ENCODE measurements at regions not wholly inside any gene's neighbourhood (a gene's known extent, or its start where the extent isn't known, plus 50 kb on each side); places are given as distances from the start of the nearest gene placed in this dataset.

- intact Hi-C loops (cut with micrococcal nuclease; ENCODE audit: unreplicated experiment), result no loop called here
- no TSS peak for BruUV-seq (replicated peaks)
- CTCF ChIA-PET, result no interaction called here
These were observed 492.4 kb upstream of the ACVR2A start for GRCh38 chr2:147352264-147353071.

GRCh38 chr2:147351784-147352183 lies 493.0 kb upstream of the ACVR2A start:
- no peak for DNase-seq (ENCODE audit: low read depth, low spot score)
- intact Hi-C loops (cut with micrococcal nuclease; ENCODE audit: unreplicated experiment), result no loop called here
- Histone ChIP-seq H3K9me3 (ENCODE audit: control insufficient read depth, insufficient read depth, low read depth, low read length) (no peaks in the 10 kb centered on the region), H3K4me3 (ENCODE audit: low read depth in 2 of 2, low read length in 2 of 2) (no peak overlapping the region), H3K27me3 (ENCODE audit: control insufficient read depth, insufficient read depth, low read length) (no peaks in the 10 kb centered on the region), H3K27ac (ENCODE audit: low read length) (no peak overlapping the region), H3K36me3 (ENCODE audit: control insufficient read depth, insufficient read depth, low read length) (no peaks in the 10 kb centered on the region), H3K4me1 (ENCODE audit: control insufficient read depth, insufficient read depth, low read length) (no peaks in the 10 kb centered on the region)
- ChIA-PET POLR2A (no interaction called here), CTCF (no interaction called here)
- TF ChIP-seq, protein P1, sequence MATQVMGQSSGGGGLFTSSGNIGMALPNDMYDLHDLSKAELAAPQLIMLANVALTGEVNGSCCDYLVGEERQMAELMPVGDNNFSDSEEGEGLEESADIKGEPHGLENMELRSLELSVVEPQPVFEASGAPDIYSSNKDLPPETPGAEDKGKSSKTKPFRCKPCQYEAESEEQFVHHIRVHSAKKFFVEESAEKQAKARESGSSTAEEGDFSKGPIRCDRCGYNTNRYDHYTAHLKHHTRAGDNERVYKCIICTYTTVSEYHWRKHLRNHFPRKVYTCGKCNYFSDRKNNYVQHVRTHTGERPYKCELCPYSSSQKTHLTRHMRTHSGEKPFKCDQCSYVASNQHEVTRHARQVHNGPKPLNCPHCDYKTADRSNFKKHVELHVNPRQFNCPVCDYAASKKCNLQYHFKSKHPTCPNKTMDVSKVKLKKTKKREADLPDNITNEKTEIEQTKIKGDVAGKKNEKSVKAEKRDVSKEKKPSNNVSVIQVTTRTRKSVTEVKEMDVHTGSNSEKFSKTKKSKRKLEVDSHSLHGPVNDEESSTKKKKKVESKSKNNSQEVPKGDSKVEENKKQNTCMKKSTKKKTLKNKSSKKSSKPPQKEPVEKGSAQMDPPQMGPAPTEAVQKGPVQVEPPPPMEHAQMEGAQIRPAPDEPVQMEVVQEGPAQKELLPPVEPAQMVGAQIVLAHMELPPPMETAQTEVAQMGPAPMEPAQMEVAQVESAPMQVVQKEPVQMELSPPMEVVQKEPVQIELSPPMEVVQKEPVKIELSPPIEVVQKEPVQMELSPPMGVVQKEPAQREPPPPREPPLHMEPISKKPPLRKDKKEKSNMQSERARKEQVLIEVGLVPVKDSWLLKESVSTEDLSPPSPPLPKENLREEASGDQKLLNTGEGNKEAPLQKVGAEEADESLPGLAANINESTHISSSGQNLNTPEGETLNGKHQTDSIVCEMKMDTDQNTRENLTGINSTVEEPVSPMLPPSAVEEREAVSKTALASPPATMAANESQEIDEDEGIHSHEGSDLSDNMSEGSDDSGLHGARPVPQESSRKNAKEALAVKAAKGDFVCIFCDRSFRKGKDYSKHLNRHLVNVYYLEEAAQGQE (IDR thresholded peaks at IDR 0.05; ENCODE audit: insufficient read depth in 1 of 2, low read depth in 2 of 2, low read length in 1 of 2), result no peak
- TF ChIP-seq TCF7L2 (IDR thresholded peaks at IDR 0.05; ENCODE audit: low read depth, low read length), result no peak
- no peak for TF ChIP-seq POLR2AphosphoS5 (IDR thresholded peaks at IDR 0.05; ENCODE audit: low read depth, low read length)
- TF ChIP-seq, protein P2, sequence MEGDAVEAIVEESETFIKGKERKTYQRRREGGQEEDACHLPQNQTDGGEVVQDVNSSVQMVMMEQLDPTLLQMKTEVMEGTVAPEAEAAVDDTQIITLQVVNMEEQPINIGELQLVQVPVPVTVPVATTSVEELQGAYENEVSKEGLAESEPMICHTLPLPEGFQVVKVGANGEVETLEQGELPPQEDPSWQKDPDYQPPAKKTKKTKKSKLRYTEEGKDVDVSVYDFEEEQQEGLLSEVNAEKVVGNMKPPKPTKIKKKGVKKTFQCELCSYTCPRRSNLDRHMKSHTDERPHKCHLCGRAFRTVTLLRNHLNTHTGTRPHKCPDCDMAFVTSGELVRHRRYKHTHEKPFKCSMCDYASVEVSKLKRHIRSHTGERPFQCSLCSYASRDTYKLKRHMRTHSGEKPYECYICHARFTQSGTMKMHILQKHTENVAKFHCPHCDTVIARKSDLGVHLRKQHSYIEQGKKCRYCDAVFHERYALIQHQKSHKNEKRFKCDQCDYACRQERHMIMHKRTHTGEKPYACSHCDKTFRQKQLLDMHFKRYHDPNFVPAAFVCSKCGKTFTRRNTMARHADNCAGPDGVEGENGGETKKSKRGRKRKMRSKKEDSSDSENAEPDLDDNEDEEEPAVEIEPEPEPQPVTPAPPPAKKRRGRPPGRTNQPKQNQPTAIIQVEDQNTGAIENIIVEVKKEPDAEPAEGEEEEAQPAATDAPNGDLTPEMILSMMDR (IDR thresholded peaks at IDR 0.05), result no peak
- no peak for TF ChIP-seq SIN3A (IDR thresholded peaks at IDR 0.05; ENCODE audit: borderline replicate concordance, insufficient read depth, low read depth, low read length)
- BruUV-seq (replicated peaks), result no TSS peak
- in situ Hi-C loops (cut with HindIII; ENCODE audit: low pct_unique_long_range_greater_than_20kb, low sequenced_read_pairs), result no loop called here
- ATAC-seq, result no peak

More at GRCh38 chr2:147352264-147353071, 492.4 kb upstream of the ACVR2A start:
- no peak for TF ChIP-seq SIN3A (IDR thresholded peaks at IDR 0.05; ENCODE audit: borderline replicate concordance, insufficient read depth, low read depth, low read length)
- TF ChIP-seq TCF7L2 (IDR thresholded peaks at IDR 0.05; ENCODE audit: low read depth, low read length), result no peak
- TF ChIP-seq, protein P2 (IDR thresholded peaks at IDR 0.05), result no peak
- no peak for TF ChIP-seq POLR2AphosphoS5 (IDR thresholded peaks at IDR 0.05; ENCODE audit: low read depth, low read length)
- TF ChIP-seq, protein P1 (IDR thresholded peaks at IDR 0.05; ENCODE audit: insufficient read depth in 1 of 2, low read depth in 2 of 2, low read length in 1 of 2), result no peak
- Histone ChIP-seq H3K4me1 (ENCODE audit: control insufficient read depth, insufficient read depth, low read length) (no peaks in the 10 kb centered on the region), H3K9me3 (ENCODE audit: control insufficient read depth, insufficient read depth, low read depth, low read length) (no peaks in the 10 kb centered on the region), H3K36me3 (ENCODE audit: control insufficient read depth, insufficient read depth, low read length) (no peaks in the 10 kb centered on the region), H3K27me3 (ENCODE audit: control insufficient read depth, insufficient read depth, low read length) (no peaks in the 10 kb centered on the region), H3K4me3 (ENCODE audit: low read depth in 2 of 2, low read length in 2 of 2) (no peak overlapping the region), H3K27ac (ENCODE audit: low read length) (no peak overlapping the region)
- no peak for DNase-seq (ENCODE audit: low read depth, low spot score)
- in situ Hi-C loops (cut with HindIII; ENCODE audit: low pct_unique_long_range_greater_than_20kb, low sequenced_read_pairs), result no loop called here
- POLR2A ChIA-PET, result no interaction called here
- no peak for ATAC-seq
